ENCODE measurements at regions not wholly inside any gene's neighbourhood (a gene's known extent, or its start where the extent isn't known, plus 50 kb on each side); places are given as distances from the start of the nearest gene placed in this dataset.

DNA sequence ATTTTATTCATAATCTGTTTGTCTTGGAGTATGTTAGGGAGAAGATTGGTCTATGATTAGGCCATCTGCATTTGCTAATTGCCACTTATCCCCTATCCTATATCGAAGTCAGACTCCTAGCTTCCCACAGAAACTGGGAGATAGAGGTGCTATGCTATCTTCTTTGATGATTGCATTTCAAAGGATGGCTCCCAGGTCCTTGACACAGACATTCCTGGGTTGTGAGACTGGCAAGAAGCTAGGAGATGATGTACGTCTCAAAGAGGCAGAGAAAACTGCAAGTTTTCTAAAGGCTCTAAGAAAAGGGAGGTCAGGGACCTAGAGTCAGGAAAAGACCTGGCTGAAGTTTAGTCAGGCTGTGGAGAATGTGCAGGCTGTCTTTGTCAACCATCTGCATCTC is 1251.9 kb downstream of the PCDH17 start:
- no peaks in the 10 kb centered on the region for H3K27me3 Mint-ChIP-seq
- no peak for DNase-seq
- H3K27ac Mint-ChIP-seq: no peak overlapping the region
- H3K9me3 ChIP-seq (ENCODE audit: control insufficient read depth, low read length, poor library complexity, severe bottlenecking): no peaks in the 10 kb centered on the region
- no peak overlapping the region for H3K4me3 Mint-ChIP-seq
- H3K36me3 Mint-ChIP-seq (ENCODE audit: low read depth): no peaks in the 10 kb centered on the region
- ATAC-seq: no peak
- no peaks in the 10 kb centered on the region for H3K4me1 Mint-ChIP-seq

DNA sequence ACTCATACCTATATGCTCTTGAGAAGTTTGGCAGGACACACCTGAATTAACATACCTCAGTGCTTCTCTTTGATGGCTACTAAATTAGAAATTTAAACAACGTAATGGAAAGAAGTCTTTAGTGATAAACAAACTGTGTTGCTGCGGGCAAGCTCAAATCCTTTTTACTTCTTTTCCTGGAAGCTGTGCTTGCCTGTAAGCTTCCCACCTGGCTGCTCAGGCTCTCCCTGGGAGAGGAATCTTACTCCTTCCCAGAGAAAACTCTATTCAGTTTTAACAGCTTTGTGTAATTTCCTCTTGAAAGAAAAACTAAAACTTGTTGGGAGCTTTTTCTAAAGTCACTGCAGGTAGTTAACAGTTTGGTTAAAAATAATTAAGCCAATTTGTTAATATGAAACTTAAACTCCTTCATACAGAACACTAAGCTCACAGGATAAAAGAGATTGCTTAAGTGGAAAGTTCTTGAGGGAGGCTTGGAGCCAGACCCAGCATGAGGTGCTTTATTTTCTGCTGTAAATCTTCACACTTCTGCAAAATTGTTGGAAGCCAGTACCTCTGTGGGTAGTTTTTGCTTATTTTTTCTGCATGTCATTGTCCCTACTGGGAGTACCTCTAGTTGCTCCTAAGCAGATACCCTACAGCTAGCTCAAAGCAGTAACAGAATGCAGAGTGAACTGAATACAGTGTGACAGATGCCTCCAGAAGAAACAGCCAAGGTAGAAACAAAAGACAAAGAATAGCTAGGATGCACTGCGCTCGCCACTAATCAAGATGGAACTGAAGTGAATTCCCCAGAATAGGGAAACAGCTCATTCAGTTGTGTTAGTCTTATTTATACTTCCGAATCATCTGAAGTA is 1253.0 kb downstream of the PCDH17 start:
- Mint-ChIP-seq H3K36me3 (ENCODE audit: low read depth) (no peaks in the 10 kb centered on the region), H3K4me3 (no peak overlapping the region), H3K27me3 (no peaks in the 10 kb centered on the region), H3K4me1 (no peaks in the 10 kb centered on the region), H3K27ac (no peak overlapping the region)
- DNase-seq (no peak), ATAC-seq (no peak)
- H3K9me3 ChIP-seq (ENCODE audit: control insufficient read depth, low read length, poor library complexity, severe bottlenecking): no peaks in the 10 kb centered on the region

DNA sequence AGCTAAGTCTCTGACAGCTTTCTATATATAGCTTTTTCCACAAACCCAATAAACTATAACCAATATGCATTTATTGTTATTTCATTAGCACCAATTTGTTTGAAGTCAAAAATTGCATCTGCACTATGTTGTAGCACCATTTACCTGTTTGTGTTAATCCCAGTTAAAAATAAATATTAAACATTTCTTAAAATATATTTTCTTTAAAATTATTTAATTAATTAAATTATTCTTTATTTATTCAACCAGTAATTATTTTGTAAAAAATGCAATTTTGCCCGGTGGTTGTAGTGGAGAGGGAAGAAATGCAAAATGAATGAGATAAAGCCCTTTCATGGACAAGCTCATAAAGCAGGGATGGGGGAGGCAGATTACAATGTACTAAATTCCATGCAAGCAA is 1257.9 kb downstream of the PCDH17 start:
- H3K36me3 Mint-ChIP-seq (ENCODE audit: low read depth): no peaks in the 10 kb centered on the region
- H3K27me3 Mint-ChIP-seq: no peaks in the 10 kb centered on the region

DNA sequence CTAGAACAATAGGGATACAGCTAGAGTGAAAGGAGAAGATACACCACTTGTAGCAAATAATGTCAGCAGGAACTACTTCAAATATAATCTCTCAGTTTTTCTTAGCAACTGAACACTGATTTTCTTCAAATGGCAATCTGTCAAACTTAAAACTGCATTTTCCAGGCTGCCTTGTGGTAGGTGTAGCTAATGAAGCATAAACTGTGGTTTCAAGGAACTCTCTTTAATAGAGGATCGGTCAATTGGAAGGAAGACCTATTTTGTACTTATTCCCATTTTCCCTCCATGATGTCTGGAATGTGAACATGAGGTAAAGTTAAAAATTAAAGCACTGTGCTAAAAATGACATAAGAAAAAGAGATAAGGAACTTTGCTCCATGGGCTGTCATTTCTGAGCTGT is 1261.9 kb downstream of the PCDH17 start:
- DNase-seq: no peak
- Mint-ChIP-seq H3K36me3 (ENCODE audit: low read depth) (no peaks in the 10 kb centered on the region), H3K27me3 (no peaks in the 10 kb centered on the region), H3K4me1 (no peaks in the 10 kb centered on the region), H3K4me3 (no peak overlapping the region), H3K27ac (no peak overlapping the region)
- H3K9me3 ChIP-seq (ENCODE audit: control insufficient read depth, low read length, poor library complexity, severe bottlenecking): no peaks in the 10 kb centered on the region
- ATAC-seq: no peak

More for the DNA sequence above, 1257.9 kb downstream of the PCDH17 start:
- H3K27ac Mint-ChIP-seq: no peak overlapping the region
- ATAC-seq (no peak), DNase-seq (no peak)
- no peak overlapping the region for H3K4me3 Mint-ChIP-seq
- no peaks in the 10 kb centered on the region for H3K4me1 Mint-ChIP-seq
- no peaks in the 10 kb centered on the region for H3K9me3 ChIP-seq (ENCODE audit: control insufficient read depth, low read length, poor library complexity, severe bottlenecking)

DNA sequence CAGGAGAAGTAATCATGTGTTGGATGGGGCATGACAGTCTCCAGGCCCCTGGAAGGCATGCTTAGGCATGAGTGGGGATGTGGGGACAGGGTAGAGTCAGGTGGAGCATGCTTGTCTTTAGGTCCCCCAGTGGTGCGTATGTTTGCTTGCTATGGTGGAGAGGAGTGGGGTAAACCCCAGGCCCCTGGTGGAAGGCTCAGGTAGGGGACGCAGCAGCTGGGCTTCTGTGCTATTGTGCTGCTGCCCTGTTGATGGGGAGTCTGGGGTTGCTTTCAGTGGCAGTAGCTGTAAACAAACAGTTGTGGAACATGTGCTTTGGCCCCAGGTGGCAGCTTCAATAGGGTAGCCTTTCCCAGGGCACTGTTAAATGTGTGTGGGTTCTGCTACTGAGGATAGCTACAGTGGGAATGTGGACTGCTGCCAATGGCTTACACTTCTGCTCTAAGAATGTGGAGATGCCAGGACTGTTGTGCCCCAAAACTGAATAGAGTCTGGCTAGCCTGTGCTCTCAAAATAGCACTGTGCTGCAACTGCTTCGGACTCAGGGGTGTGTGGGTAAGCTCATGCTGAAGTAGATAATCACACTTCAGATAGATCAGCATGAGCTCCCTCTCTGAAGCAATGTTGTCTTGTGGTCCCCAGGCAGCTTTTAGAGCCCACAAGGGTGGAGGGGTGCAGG is 1257.3 kb downstream of the DIAPH3 start:
- Mint-ChIP-seq H3K36me3 (ENCODE audit: low read depth) (no peaks in the 10 kb centered on the region), H3K4me1 (no peaks in the 10 kb centered on the region), H3K27ac (no peak overlapping the region), H3K4me3 (no peak overlapping the region), H3K27me3 (no peaks in the 10 kb centered on the region)
- DNase-seq: no peak
- H3K9me3 ChIP-seq (ENCODE audit: control insufficient read depth, low read length, poor library complexity, severe bottlenecking): no peaks in the 10 kb centered on the region
- no peak for ATAC-seq

DNA sequence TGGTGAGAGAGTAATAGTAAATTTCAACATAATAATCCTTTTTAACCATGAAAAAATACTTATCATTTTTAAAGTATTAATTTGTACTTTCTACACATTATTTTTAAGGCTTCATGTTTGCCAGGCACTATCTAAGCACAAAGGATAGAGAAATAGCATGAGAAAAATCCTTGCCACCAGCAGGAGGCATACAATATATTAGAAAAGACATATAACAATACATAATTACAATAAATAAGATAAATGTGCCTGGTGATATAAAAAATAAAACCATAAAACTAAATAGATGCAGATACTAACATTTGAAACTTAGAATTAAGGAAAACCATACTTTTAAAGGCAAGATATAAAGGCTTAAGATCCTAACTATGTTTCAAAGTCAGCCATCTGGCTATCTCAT is 1256.4 kb downstream of the DIAPH3 start:
- H3K9me3 ChIP-seq (ENCODE audit: control insufficient read depth, low read length, poor library complexity, severe bottlenecking): no peaks in the 10 kb centered on the region
- no peak overlapping the region for H3K4me3 Mint-ChIP-seq
- H3K4me1 Mint-ChIP-seq: no peaks in the 10 kb centered on the region
- ATAC-seq (no peak), DNase-seq (no peak)
- no peaks in the 10 kb centered on the region for H3K27me3 Mint-ChIP-seq
- no peaks in the 10 kb centered on the region for H3K36me3 Mint-ChIP-seq (ENCODE audit: low read depth)
- no peak overlapping the region for H3K27ac Mint-ChIP-seq

DNA sequence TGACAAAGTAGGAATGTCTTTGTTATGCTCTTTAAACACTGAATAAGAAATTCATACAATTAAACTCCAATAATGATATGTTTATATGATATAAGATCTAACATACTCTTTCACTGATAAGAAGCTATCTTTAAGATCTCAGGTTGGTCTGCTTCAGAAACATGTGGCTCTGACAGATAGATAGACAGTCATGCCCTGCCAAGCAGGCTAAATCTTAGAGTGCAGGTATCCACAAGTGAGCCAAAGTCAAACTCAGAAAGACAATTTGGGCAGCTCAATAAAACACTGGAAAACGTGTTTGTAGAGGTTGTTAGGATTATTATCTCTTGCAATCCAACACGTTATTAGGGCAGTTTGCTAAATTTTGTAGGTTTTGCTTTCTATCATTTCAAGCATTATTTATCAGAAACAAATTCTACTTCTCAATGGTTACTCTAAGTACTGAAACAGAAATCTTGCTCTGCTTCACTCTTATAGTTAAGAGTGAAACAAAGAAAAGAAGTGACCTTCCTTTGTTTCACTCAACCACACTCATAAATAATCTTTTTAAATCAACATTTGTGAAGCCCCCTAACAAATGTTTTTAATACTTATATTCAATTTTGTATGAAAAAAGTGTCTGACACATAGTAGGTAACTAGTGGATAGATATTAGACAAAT is 1255.6 kb downstream of the DIAPH3 start:
- H3K4me1 Mint-ChIP-seq: no peaks in the 10 kb centered on the region
- H3K27ac Mint-ChIP-seq: no peak overlapping the region
- no peak overlapping the region for H3K4me3 Mint-ChIP-seq
- DNase-seq (no peak), ATAC-seq (no peak)
- no peaks in the 10 kb centered on the region for H3K27me3 Mint-ChIP-seq
- H3K36me3 Mint-ChIP-seq (ENCODE audit: low read depth): no peaks in the 10 kb centered on the region
- no peaks in the 10 kb centered on the region for H3K9me3 ChIP-seq (ENCODE audit: control insufficient read depth, low read length, poor library complexity, severe bottlenecking)

DNA sequence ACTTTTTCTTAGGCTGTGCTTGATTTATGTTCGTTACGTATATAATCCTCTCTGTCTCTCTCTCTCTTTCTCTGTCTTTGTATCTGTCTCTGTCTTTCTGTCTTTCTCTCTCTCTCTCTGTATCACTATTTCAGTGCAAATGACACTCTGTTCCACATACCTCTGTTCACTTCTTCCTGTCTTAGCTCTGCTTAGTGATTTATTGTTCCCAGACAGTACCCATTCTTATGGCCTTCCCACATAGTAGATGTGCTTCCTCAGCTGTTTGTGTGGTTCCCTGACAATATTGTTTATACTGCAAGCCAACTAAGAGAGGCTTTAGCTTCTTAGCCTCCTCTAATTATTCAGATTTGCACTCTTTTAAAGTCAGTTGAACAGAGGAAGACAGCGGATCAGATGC is 1244.2 kb downstream of the DIAPH3 start:
- Mint-ChIP-seq H3K27ac (no peak overlapping the region), H3K27me3 (no peaks in the 10 kb centered on the region)
- no peak for DNase-seq

DNA sequence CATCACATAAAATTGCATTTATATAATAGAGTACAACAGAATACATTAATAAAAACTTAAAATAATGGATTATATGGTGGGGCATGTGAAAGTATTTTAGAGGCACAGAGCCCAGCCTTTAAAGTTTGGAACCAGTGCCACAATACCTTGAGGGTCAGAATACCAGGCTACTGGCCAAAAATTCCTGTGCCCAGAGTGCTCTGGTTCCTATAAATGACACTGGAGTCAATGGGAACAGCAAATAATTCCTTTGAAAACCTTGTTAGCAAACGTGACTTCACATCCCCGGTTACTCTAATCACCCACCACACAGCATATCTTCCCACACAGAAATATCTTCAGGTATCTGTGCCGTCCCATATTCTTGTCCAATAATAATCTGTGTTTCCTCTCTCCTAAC is 1242.6 kb downstream of the DIAPH3 start:
- Mint-ChIP-seq H3K36me3 (ENCODE audit: low read depth) (no peaks in the 10 kb centered on the region), H3K27ac (no peak overlapping the region), H3K4me1 (no peaks in the 10 kb centered on the region), H3K27me3 (no peaks in the 10 kb centered on the region), H3K4me3 (no peak overlapping the region)
- no peaks in the 10 kb centered on the region for H3K9me3 ChIP-seq (ENCODE audit: control insufficient read depth, low read length, poor library complexity, severe bottlenecking)
- no peak for ATAC-seq
- DNase-seq: no peak

More for the DNA sequence above, 1244.2 kb downstream of the DIAPH3 start:
- no peaks in the 10 kb centered on the region for H3K9me3 ChIP-seq (ENCODE audit: control insufficient read depth, low read length, poor library complexity, severe bottlenecking)
- Mint-ChIP-seq H3K4me1 (no peaks in the 10 kb centered on the region), H3K4me3 (no peak overlapping the region), H3K36me3 (ENCODE audit: low read depth) (no peaks in the 10 kb centered on the region)
- ATAC-seq: no peak

DNA sequence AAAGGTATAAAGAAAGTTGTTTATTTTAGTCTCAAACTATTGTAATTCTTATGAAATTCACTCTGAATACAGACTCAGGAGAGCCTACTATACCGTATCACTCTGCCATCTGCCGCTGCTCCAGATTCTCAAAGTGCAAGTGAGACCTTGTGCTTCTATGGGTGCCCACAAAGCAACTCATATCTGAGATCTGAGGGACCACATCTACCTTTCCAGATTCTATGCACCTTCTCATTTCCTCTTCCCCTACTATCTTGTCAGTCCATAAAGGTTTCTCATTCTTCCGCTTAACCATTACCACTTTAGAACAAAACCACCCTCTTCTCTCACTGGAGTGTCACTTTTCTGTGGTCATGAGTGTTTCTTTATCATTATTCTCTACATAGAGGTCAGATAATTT is 1236.9 kb downstream of the DIAPH3 start:
- H3K36me3 Mint-ChIP-seq (ENCODE audit: low read depth): no peaks in the 10 kb centered on the region
- no peaks in the 10 kb centered on the region for H3K27me3 Mint-ChIP-seq
- no peak overlapping the region for H3K27ac Mint-ChIP-seq
- ATAC-seq (no peak), DNase-seq (no peak)
- H3K4me3 Mint-ChIP-seq: no peak overlapping the region
- no peaks in the 10 kb centered on the region for H3K9me3 ChIP-seq (ENCODE audit: control insufficient read depth, low read length, poor library complexity, severe bottlenecking)
- H3K4me1 Mint-ChIP-seq: no peaks in the 10 kb centered on the region

DNA sequence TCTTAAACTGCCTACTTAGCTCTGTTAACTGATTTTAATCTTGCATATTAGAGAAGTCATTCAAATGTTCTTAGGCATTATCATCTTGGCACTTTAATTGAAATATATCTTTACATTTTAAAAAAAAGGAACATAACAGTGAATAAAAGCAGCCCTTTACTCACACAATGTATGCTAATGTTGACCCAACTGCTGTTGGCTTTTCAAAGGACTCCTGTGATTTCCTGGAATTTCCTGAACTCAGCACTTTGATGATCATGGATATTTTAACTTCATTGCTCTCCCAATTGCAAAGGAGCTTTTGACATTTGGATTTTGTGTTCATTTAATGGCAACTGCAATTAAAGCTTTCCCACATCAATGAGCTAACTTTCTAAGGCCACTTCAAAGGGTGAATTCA is 1230.3 kb downstream of the DIAPH3 start:
- Mint-ChIP-seq H3K36me3 (ENCODE audit: low read depth) (no peaks in the 10 kb centered on the region), H3K4me3 (no peak overlapping the region), H3K4me1 (no peaks in the 10 kb centered on the region), H3K27ac (no peak overlapping the region), H3K27me3 (no peaks in the 10 kb centered on the region)
- DNase-seq: no peak
- ATAC-seq: no peak
- H3K9me3 ChIP-seq (ENCODE audit: control insufficient read depth, low read length, poor library complexity, severe bottlenecking): no peaks in the 10 kb centered on the region

DNA sequence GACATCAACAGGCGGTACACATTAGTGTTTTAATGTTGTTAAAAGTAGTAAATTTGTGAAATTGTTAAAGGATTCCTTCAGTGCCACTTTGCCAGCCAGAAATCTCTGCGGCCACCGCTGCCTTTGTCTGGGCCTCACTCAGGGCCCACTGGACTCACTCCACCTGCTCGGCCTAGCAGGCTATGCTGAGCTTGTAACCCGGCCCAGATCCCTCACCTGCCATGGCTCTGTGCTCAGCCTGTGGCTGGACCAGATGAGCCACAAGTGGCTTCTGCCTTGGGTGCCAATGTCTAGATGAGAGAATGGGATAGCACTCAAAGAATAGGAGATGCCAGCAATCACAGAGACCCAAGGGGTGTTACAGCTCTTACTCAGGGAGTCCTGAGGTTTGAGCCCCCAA is 1228.0 kb downstream of the DIAPH3 start:
- DNase-seq (no peak), ATAC-seq (no peak)
- H3K36me3 Mint-ChIP-seq (ENCODE audit: low read depth): no peaks in the 10 kb centered on the region
- H3K4me3 Mint-ChIP-seq: no peak overlapping the region
- no peak overlapping the region for H3K27ac Mint-ChIP-seq
- H3K9me3 ChIP-seq (ENCODE audit: control insufficient read depth, low read length, poor library complexity, severe bottlenecking): no peaks in the 10 kb centered on the region
- no peaks in the 10 kb centered on the region for H3K27me3 Mint-ChIP-seq
- H3K4me1 Mint-ChIP-seq: no peaks in the 10 kb centered on the region

DNA sequence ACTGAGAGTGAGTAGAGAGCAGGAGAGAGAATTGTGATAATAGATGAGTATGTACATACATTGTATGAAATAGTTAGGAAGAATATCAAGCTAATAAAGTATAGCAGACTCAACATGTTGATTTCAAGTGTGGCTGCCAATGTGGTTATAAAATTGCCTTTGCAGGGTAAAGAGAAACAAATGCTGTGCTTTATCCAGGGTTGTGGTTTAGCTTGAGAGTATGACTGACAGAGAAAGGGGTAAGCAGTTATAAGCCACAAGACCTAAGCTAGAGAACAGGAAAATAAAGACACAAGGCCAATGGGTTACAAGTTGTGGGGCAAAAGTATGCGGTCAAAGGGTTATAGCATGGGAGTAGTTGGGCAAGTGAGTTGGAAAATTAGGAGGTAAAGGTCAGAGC is 1217.5 kb downstream of the DIAPH3 start:
- H3K9me3 ChIP-seq (ENCODE audit: control insufficient read depth, low read length, poor library complexity, severe bottlenecking): no peaks in the 10 kb centered on the region
- H3K36me3 Mint-ChIP-seq (ENCODE audit: low read depth): no peaks in the 10 kb centered on the region
- ATAC-seq: no peak
- no peaks in the 10 kb centered on the region for H3K27me3 Mint-ChIP-seq
- no peak for DNase-seq
- no peaks in the 10 kb centered on the region for H3K4me1 Mint-ChIP-seq
- no peak overlapping the region for H3K27ac Mint-ChIP-seq
- no peak overlapping the region for H3K4me3 Mint-ChIP-seq

All from T-helper 17 cell (primary cell).